Ishikawa (cell line): ENCODE measurements at regions not wholly inside any gene's neighbourhood (a gene's known extent, or its start where the extent isn't known, plus 50 kb on each side); places are given as distances from the start of the nearest gene placed in this dataset.

Experiments used
- CEBPB ChIP-seq: IDR thresholded peaks from 2 replicates; pipeline ENCODE4 v1.6.1; 2012
- CREB1 ChIP-seq: IDR thresholded peaks from 2 replicates; pipeline ENCODE4 v1.6.1; 2012; ENCODE audit warnings: low read depth
- EGR1 ChIP-seq: IDR thresholded peaks from 2 replicates; pipeline ENCODE4 v1.6.1; 2012
- EP300 ChIP-seq: IDR thresholded peaks from 2 replicates; pipeline ENCODE4 v1.6.1; 2012; ENCODE audit warnings: borderline replicate concordance
- FOXM1 ChIP-seq: IDR thresholded peaks from 2 replicates; pipeline ENCODE4 v1.6.1; 2012; ENCODE audit warnings: low read depth, borderline replicate concordance
- NFIC ChIP-seq: IDR thresholded peaks from 2 replicates; pipeline ENCODE4 v1.6.1; 2012
- RAD21 ChIP-seq: IDR thresholded peaks from 2 replicates; pipeline ENCODE4 v1.6.1; 2012; ENCODE audit warnings: low read depth
- TAF1 ChIP-seq: IDR thresholded peaks from 2 replicates; pipeline ENCODE4 v1.6.1; 2012; ENCODE audit warnings: low read depth, mild to moderate bottlenecking
- TCF12 ChIP-seq: IDR thresholded peaks from 2 replicates; pipeline ENCODE4 v1.6.1; 2012; ENCODE audit warnings: low read depth
- TEAD4 ChIP-seq: IDR thresholded peaks from 2 replicates; pipeline ENCODE4 v1.6.1; 2012
- YY1 ChIP-seq: IDR thresholded peaks from 2 replicates; pipeline ENCODE4 v1.6.1; 2012; ENCODE audit warnings: low read depth
- ZBTB7A ChIP-seq: IDR thresholded peaks from 2 replicates; pipeline ENCODE4 v1.6.1; 2012; ENCODE audit warnings: low read depth
- TF ChIP-seq, protein P1 (sequence below): IDR thresholded peaks from 2 replicates; pipeline ENCODE4 v1.6.1; 2012
- TF ChIP-seq, protein P2 (sequence below): IDR thresholded peaks from 2 replicates; pipeline ENCODE4 v1.6.1; 2012; ENCODE audit warnings: low read depth, mild to moderate bottlenecking
- TF ChIP-seq, protein P3 (sequence below): IDR thresholded peaks from 2 replicates; pipeline ENCODE4 v1.6.1; 2012

DNA sequence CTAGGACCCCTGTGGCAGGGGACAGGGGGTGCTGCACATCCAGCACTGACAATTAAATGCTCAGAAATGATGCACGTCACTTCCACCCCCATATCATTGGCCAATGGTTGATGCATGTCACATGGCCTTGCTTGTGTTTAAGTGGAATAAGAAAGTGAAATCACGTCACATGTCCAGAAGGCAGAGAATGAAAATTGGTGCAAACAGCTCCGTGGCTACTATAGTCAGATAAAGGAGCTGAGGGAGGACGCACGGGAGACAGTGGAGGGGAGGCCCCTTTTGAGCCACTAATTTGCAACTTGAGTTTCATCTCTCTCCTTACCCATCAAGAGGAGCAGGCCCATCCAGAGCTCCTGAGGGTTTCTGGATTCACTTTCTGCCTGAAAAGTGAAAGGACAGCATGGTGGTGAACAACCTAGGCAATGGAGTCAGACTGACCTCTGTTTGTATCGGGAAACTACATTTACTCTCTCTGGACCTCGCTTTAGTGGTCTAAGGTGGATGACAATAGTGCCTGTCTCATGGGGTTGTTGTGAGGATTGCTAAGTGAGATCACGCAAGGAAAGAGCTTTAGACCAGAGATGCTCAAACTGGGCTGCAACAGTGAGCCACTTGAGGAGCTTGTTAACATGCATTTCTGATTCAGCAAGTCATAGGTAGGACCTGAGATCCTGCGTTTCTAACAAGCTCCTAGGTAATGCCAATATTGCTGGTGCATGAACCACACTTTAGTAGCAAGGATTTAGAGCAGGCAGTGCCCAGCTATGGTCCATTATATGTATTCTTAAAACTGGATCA, 133.9 kb upstream of the ADRA1B start:
- no peak for TF ChIP-seq TEAD4
- TF ChIP-seq, protein P1, sequence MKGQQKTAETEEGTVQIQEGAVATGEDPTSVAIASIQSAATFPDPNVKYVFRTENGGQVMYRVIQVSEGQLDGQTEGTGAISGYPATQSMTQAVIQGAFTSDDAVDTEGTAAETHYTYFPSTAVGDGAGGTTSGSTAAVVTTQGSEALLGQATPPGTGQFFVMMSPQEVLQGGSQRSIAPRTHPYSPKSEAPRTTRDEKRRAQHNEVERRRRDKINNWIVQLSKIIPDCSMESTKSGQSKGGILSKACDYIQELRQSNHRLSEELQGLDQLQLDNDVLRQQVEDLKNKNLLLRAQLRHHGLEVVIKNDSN: no peak
- TF ChIP-seq EP300: no peak
- TF ChIP-seq, protein P2, sequence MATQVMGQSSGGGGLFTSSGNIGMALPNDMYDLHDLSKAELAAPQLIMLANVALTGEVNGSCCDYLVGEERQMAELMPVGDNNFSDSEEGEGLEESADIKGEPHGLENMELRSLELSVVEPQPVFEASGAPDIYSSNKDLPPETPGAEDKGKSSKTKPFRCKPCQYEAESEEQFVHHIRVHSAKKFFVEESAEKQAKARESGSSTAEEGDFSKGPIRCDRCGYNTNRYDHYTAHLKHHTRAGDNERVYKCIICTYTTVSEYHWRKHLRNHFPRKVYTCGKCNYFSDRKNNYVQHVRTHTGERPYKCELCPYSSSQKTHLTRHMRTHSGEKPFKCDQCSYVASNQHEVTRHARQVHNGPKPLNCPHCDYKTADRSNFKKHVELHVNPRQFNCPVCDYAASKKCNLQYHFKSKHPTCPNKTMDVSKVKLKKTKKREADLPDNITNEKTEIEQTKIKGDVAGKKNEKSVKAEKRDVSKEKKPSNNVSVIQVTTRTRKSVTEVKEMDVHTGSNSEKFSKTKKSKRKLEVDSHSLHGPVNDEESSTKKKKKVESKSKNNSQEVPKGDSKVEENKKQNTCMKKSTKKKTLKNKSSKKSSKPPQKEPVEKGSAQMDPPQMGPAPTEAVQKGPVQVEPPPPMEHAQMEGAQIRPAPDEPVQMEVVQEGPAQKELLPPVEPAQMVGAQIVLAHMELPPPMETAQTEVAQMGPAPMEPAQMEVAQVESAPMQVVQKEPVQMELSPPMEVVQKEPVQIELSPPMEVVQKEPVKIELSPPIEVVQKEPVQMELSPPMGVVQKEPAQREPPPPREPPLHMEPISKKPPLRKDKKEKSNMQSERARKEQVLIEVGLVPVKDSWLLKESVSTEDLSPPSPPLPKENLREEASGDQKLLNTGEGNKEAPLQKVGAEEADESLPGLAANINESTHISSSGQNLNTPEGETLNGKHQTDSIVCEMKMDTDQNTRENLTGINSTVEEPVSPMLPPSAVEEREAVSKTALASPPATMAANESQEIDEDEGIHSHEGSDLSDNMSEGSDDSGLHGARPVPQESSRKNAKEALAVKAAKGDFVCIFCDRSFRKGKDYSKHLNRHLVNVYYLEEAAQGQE: no peak
- TF ChIP-seq RAD21: no peak
- TF ChIP-seq TAF1: no peak

DNA sequence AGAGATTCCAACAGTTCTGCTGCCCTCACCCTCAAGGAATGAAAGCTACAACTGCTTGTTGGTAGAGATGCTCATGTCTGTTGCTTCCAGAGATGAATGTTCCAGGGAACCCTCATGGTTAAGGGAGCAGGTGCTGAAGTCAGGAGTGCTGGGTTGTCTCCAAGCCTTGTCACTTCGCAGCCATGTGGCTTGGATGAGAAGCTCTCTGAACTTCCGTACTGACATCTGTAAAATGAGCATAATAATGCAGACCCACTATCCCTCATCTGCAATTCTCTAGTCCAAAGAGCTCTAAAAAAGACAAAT, 133.3 kb upstream of the ADRA1B start:
- TF ChIP-seq TCF12: no peak
- TF ChIP-seq, protein P2: no peak
- no peak for TF ChIP-seq TAF1
- no peak for TF ChIP-seq CREB1
- TF ChIP-seq FOXM1: no peak
- no peak for TF ChIP-seq EP300
- TF ChIP-seq RAD21: no peak
- TF ChIP-seq, protein P3, sequence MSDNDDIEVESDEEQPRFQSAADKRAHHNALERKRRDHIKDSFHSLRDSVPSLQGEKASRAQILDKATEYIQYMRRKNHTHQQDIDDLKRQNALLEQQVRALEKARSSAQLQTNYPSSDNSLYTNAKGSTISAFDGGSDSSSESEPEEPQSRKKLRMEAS: no peak
- TF ChIP-seq CEBPB: no peak
- TF ChIP-seq, protein P1: no peak

DNA sequence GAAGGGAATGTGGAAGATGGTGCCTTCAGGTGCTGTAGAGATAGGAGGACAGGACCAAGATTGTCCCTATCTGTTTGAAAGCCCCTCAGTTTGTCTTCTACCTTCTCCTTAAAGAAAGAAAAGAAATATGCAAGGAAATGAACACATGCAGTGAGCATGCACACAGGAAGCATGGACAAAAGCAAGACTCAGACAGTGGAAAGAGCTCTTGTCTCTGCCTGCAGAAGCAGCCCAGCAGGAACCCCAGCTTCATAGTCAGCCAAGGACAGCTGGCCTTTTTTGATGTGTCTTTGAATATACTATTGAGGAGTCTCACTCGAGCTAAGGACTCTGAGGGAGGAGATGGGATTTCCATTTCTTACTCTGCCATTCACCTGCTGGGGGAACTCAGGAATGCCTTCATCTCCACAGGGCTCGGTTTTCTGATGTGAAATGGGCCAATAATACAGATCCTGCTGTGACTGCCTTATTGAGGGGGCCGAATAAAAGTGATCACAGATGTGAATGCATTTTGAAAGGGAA, 132.5 kb upstream of the ADRA1B start:
- TF ChIP-seq CEBPB (no peak), RAD21 (no peak)
- TF ChIP-seq, protein P1: no peak
- TF ChIP-seq, protein P3: no peak

DNA sequence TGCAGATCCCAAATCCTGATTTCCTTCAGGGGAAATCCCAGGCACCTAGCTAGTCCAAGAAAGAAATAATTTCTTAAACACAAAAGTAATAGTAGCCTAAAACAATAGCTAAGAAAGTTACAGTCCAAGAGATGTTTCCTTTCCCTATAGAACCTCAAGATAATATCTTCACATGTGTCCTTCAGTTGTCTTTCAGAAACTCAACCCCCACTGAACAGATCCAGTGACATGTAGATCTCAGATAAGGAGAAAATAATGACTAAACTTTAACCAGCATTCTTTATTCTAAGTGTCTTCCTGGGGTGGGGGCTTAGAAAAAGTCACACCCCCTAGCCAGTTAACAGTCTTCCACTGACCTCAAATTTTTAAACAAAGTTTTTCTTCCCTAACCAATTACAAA, 131.3 kb upstream of the ADRA1B start:
- TF ChIP-seq NFIC: no peak
- no peak for TF ChIP-seq CREB1
- TF ChIP-seq TEAD4: no peak
- TF ChIP-seq, protein P2: no peak
- TF ChIP-seq TCF12: no peak
- no peak for TF ChIP-seq CEBPB
- no peak for TF ChIP-seq YY1
- TF ChIP-seq, protein P1: no peak
- TF ChIP-seq, protein P3: no peak
- no peak for TF ChIP-seq EP300
- no peak for TF ChIP-seq EGR1
- TF ChIP-seq TAF1: no peak
- no peak for TF ChIP-seq FOXM1
- no peak for TF ChIP-seq RAD21
- TF ChIP-seq ZBTB7A: no peak
